ENCODE measurements at regions not wholly inside any gene's neighbourhood (a gene's known extent, or its start where the extent isn't known, plus 50 kb on each side); places are given as distances from the start of the nearest gene placed in this dataset.
"Not testable (repeated sequence)": the region's sequence is repeated elsewhere in the genome, so short reads cannot be mapped to it uniquely, and the experiment has no call there.

DNA sequence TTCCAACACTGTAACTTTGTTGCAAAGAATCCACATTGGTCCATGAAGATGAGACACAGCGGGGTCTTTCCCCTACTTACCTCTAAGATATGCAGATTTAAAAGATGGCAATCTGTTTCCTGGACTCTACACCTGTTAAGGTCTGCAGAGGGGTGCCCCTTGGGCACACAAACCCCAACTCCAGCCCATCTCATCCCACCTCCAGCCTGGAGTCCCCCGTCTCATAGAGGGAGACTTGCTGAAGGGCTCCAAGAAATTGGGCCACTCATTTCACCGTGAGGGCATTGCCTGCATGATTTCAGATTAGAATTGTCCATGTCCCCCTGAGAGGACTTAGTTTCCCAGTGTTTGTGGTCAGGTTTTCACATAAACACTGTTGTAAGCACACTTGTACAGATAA lies 365.7 kb downstream of the IRX2 start:
- no peak for DNase-seq

DNA sequence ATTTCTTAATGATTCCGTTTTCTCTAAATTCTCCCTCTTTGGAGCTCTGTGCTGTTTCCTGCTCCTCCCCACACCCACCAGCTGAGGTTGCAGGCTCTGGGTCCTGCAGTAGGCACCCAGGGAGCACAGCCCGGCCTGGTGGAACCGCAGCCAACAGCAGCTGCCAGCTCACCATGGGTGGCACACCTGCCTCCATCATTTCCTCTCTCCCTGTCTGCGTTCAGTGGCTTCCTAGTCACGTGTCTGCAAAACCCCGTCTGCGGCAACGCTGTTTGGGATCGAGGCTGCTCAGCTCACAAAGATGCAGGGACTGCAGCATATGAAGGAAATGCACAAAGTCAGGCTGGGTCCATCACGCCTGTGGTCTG lies 367.8 kb downstream of the IRX2 start:
- no peak for DNase-seq

DNA sequence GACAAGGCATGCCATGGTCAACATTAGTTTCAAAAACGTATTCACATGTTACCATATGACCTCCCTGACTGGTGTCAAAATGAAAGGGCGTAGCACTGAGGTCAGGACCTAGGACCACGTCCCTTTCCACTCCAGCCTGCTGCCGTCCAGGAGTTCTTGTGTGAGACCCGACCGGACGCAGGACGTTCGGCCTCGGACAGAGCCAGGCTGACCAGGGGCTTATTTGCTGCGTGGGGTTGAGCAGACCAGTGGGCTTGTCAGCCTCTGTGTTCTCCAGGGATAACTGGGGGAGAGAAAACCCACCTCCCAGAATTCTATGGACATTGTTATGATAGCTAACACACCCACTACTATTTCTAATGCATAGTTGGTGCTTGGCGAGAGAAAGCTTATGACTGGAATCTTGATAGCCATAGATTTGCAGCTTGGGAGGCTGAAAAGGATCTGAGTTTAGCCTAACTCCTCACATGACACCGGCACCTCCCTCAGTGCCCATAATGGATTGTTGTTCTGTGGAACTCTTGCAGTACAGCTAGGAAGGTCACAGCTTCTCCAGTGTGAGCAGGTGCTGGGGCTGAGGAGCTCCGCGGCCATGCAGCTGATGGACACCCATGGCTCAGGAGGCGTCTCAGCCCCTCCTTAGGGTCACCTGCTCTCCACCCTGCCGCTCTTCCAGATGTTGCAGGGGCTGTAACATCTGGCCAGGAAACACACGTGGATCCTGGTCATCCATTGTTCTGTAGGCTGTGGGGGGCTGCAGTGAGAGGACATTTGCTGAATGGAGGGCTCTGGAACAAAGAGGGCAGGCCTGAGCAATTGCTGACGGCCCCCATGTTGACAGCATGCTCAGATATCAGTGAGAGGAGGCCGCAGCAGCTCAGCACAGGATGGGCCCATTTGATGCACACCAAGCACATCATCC lies 368.4 kb downstream of the IRX2 start:
- no peak for DNase-seq

- no peak for DNase-seq
Observed at GRCh38 chr5:2381861-2382260, 369.6 kb downstream of the IRX2 start.

- no peak for DNase-seq
Observed at GRCh38 chr5:2381070-2381469, 370.4 kb downstream of the IRX2 start.

- DNase-seq: no peak
Observed at GRCh38 chr5:2378976-2379375, 372.5 kb downstream of the IRX2 start.

DNA sequence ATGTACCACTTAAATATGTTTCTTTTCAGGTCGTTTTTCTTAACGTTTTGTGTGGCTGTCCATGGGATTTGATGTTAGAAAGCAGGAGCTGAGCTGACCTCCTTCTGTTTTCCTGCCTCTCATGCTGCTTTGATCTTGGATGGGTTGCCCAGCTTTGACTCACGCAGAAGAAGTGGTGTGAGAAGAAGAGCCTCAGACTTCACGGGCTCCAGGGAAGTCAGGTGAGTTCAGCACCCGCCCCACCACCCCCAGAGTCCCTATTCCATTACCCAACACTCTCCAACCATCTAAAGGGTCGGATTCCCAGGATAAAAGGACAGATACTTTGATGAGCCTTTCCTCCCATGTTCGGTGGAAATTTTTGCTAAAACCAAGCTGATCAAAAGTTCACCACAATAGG lies 373.4 kb downstream of the IRX2 start:
- DNase-seq: no peak

DNA sequence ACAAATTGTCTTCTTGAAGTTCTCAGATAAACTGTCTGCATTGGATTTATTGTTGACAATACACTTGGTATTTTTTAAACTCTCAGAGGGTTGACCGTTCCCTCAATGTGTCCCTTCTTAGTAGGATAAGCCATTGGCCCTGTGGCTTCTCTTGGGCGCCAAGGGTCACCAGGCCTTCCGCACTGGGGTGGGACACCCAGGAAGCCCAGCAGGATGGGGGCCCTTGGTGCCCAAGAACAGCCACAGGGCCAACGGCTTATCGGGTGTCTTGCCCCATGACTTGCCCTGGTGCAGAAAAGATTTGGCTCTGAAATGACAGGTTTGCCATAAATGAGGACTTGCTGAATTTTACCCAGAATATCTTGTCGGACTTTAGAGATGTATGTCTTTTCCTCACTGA lies 375.0 kb downstream of the IRX2 start:
- no peak for DNase-seq

DNA sequence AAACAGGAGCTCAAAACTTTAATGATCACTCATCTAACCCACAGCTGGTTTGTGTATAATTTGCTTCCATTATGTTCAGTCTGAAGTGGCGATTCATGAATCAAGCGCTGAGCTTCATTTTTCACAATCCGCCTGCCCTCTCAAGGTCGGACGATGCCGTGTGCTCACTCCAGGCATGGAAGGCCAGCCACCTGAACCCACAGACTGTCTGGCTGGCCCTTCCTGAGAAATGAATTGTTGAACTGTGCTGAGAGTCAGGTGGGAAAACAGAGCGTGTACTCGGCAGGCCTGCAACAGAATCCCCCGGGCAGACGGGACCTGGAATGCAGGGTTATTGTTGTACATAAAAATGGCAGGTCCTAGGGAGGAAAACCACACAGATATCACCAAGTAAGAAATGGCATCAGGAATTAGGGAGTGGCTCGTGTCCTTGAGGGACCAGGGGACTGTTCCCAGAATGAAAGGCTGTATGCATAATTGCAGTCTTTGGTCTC lies 375.7 kb downstream of the IRX2 start:
- DNase-seq: no peak

DNA sequence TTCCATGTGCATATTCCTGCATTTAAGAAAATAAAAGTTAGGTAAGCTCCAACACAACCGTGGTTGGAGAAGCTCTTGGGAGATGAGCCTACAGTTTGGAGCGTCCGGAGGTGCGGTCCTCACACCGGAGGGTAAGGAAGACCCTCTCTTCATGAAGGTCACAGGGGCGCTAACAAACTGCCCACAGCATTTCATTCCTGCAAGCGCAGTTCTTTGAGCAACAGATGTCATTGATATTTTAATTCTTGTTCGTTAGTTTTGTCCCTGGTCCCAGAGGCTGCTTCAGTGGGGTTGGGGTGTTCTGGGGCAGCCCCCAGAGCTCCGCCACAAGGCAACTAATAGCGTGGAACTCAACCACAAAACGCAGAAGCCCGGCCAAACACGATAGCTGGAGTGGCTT lies 376.2 kb downstream of the IRX2 start:
- DNase-seq: no peak

DNA sequence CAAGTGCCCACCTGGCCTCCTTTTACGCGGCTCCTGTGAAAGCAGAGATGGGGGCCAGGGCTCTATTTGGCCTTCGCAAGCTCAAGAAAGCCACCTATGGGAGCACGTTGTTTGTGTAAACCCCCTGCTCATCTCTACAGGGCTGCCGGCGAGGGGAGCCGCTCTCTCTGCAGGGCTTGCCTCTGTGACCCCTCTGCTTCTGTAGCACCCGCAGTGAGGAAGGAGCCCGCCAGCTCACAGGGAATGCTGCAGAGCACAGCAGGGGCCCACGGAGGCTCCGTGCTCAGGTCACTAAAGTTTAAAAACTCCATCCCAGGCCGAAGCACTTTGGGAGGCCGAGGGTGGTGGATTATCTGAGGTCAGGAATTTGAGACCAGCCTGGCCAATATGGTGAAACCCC lies 376.8 kb downstream of the IRX2 start:
- DNase-seq: no peak

DNA sequence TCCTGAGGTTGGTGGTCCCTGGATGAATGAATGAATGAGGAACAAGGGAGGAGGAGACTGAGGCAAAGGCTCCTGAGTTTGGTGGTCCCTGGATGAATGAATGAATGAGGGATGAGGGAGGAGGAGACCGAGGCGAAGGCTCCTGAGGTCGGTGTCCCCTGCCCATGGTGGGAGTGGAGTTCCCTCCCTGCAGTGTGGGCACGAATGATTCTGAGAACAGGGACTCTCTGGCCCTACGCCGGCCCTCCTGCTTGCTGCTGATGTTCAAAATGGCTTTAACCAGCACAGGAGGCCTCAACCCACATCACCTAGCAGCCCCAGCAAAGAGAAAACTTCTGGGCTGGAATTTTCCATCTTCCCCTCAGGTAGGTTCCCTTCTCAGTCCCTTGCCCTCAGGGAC lies 377.8 kb downstream of the IRX2 start:
- no peak for DNase-seq

GRCh38 chr5:2371419-2371710 lies 380.1 kb downstream of the IRX2 start:
- no peak for DNase-seq

- no peak for DNase-seq
Observed at GRCh38 chr5:2370626-2371418, 380.7 kb downstream of the IRX2 start.

DNA sequence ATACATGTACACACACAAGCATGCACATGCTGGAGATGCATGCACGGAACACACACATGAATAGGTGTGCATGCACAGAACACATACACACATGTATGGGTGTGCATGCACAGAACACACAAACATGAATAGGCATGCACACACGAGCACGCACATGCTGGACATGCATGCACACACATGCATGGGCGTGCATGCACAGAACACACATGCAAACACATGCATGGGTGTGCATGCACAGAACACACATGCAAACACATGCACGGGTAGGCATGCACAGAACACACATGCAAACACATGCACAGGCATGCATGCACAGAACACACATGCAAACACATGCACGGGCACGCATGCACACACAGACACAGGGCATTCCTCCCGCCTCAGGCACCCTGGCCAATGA lies 382.3 kb downstream of the IRX2 start:
- DNase-seq: no peak

DNA sequence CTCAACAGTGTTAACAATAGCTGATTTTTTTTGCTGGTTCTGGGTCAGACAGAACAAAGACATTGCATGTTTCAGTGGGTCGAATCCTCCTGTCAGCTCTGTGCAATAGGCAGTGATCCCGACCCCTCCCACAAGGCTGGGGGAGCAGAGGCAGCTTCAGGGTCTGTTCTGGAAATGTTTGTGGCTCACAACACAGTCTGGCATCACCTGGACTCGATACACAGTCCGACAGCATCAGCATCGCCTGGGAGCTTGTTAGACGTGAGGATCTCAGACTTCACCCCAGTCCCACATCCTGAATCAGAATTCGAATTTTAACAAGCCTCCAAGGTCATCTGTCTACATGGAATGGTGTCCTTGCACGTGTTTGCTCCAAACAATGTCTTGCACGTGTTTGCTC lies 384.7 kb downstream of the IRX2 start:
- no peak for DNase-seq

- no peak for DNase-seq
Observed at GRCh38 chr5:2357309-2357708, 394.2 kb downstream of the IRX2 start.

- DNase-seq: no peak
Observed at GRCh38 chr5:2355859-2356258, 395.6 kb downstream of the IRX2 start.

DNA sequence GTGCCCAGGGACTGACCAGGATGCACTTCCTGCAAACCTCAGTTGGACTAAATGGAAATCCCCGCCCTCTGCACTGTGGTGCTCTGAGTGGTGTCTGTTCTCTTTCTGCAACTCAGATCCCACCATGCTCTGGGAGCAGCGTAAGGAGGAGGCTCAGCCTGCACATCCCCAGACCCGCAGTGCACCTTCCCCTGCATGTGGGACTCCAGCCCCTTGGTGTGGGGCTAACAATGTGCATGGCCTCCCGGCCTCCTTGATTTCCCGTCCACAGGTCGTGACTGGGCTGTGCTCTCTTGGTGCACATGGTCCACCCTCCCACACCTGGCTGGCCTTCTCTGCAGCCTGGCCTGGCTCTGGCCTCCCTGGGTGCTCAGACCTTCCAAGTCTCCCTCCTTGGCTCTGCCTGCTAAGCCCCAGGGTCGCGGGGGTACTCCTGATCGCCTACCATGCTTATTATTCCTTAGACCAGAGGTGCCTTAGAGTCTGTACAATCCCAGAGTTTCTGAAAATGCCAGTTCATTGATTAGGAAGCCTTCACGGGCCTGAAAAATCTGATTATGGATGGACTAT lies 397.5 kb downstream of the IRX2 start:
- DNase-seq: no peak

- no peak for DNase-seq
Observed at GRCh38 chr5:2353211-2353610, 398.3 kb downstream of the IRX2 start.

DNA sequence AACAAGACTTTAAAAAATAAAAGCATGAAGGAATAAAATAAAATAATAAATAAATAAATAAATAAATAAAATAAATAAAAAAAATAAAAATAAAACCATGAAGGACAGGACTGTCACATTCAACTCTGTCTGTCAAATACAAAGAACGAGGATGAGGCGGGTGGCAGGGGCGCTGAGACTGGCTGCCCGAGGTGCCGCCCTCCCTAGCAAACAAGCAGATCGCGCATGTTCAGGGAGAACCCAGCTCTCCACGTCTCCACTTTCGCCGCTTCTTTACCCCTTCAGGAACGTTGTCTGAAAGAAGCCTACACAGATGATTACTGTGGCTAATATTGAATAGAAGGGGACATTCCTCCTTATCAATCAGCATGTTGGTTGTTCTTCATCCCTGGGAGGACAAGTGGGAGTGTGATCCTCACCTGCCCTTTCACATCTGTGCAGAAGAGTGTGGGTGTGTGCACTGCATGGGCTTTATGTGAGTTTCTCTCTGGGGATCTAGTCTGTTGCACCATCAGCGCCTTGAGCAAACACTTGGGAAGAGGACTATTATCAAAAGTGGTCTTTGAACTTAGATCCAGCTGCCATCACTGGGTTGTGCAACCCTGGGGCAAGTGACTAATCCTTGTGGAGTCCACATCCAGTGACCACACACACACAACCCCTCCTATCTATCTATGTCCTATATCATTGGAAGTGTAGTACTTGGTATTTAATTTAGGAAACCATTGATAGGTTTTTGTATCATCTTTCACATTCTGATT lies 399.2 kb downstream of the IRX2 start:
- DNase-seq: no peak

DNA sequence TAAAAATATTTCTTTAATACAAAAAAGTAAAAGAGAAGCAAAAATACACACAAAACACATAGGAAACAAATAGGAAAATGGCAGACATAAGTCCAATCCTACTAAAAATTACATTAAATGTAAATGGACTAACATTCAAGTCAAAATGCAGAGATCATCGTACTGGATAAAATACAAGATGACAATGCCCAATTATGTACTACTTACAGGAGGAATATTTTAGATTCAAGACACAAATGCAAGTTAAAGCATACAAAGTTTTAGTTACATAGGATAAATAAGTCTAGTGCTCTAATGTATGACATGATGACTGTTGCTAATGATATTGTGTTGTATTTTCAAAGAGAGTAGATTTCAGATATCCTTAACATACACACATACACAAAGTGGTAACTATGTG lies 401.7 kb downstream of the IRX2 start:
- DNase-seq: not testable (repeated sequence)
